Activated CD8-positive, alpha-beta memory T cell treated with anti-CD3 and anti-CD28 coated beads, Interleukin-2, amount 10 ng/mL, durations not matched to agents 7 days and 5 days (primary cell): ENCODE measurements at regions not wholly inside any gene's neighbourhood (a gene's known extent, or its start where the extent isn't known, plus 50 kb on each side); places are given as distances from the start of the nearest gene placed in this dataset.

Source experiments
- ATAC-seq: fragments of 150-1000 bp; cut with Tn5 transposase; one replicate; pipeline ENCODE4 v1.10.0; 2021; ENCODE audit warnings: moderate library complexity
- CTCF ChIA-PET: fragments of 350-600 bp; sonication (Branson Sonifier 250); formaldehyde crosslinking; loops from one replicate; lab custom pipeline; 2021; ENCODE audit warnings: antibody characterized with exemption; lab: Charles Lee
- DNase-seq: peaks from one replicate; pipeline ENCODE4 v3.0.0-alpha.2; 2020
- H3K27ac Mint-ChIP-seq: one replicate; pipeline ENCODE4 v1.8.0; 2021; ENCODE audit warnings: mild to moderate bottlenecking, mixed read lengths
- H3K27me3 Mint-ChIP-seq: one replicate; pipeline ENCODE4 v1.8.0; 2021; ENCODE audit warnings: mixed read lengths
- H3K36me3 Mint-ChIP-seq: one replicate; pipeline ENCODE4 v1.8.0; 2021; ENCODE audit warnings: mild to moderate bottlenecking, mixed read lengths
- H3K4me1 Mint-ChIP-seq: one replicate; pipeline ENCODE4 v1.8.0; 2021; ENCODE audit warnings: mixed read lengths
- H3K4me3 Mint-ChIP-seq: one replicate; pipeline ENCODE4 v1.8.0; 2021; ENCODE audit warnings: mild to moderate bottlenecking, moderate library complexity, mixed read lengths
- H3K9me3 Mint-ChIP-seq: one replicate; pipeline ENCODE4 v1.8.0; 2022; ENCODE audit warnings: low read depth, mixed read lengths

DNA sequence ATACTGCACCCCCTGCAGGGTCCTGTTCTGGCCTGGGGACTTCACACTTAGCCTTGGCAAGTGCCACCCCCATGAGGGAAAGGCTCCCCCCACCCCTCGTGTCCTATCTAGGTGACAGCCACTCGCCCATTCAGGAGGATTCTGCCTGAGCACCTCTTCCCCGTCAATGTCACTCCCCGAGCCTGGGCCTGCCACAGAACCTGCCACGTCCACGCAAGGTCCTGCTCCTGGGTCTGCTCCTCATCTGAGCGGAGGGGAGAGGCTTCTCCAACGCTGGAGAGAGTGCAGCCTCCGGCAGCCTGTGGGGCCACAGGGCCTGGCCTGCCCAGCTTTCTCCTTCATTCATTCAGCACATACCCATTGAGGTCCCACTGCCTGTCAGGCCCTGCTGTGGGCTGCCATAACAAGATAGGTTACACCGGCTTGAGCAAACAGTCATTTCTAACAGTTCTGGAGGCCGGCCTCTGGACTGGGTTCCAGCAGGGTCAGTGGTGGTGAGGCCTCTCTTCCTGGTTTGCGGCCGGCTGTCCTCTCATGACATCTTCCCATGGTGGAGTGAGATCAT is 92.0 kb upstream of the RET start:
- no peaks in the 10 kb centered on the region for H3K36me3 Mint-ChIP-seq
- H3K27ac Mint-ChIP-seq = no peak overlapping the region
- no peaks in the 10 kb centered on the region for H3K27me3 Mint-ChIP-seq
- CTCF ChIA-PET = no interaction called here
- ATAC-seq (no peak), DNase-seq (peak; percentile 28)
- no peaks in the 10 kb centered on the region for H3K9me3 Mint-ChIP-seq
- no peak overlapping the region for H3K4me3 Mint-ChIP-seq
- H3K4me1 Mint-ChIP-seq = peaks cover 5% of the 10 kb centered on the region

DNA sequence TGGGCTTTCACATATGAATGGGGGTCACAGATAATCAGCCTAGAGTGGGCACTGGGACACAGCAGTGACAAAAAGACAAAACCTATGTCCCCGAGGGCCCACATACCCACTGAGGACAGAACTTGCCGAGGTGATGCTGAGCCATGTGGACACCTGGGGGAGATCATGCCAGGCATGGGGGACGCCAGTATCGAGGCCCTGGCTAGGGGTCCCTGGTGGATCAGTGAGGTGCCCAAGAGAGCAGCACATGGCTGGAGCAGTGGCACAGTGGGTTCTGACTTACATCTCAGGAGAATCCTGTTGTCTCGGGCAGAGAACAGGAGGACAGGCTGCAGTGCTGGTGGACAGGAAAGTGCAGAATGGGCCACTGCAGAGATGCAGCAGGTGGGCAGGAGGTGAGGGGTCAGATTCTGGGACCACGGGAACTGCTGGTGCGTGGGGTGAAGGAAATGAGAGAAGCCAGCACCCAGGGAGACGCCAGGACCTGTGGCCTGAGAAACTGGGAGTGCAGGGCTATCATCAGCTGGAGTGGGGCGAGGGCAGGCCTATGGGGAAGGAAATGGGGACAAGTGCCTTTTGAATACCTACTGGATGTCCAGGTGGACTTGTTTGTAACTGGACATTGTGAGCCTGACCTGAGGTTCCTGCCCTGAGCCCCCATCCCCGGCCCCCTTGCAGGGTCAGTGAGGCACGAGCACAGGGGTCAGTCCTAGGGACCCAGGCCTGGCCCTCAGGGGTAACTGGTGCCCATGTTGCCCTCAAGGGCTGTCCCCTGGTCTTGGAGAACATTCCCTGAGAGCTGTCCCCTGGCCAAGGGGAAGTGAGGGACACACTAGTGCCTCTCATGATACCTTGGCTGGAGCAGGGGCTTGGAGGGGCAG is 91.2 kb upstream of the RET start:
- CTCF ChIA-PET = interaction anchor here (1.2 kb wide), 1 partner anchor 25 kb away, joined by 3 read pairs; no protein-coding TSS in a partner anchor
- no peak overlapping the region for H3K4me3 Mint-ChIP-seq

DNA sequence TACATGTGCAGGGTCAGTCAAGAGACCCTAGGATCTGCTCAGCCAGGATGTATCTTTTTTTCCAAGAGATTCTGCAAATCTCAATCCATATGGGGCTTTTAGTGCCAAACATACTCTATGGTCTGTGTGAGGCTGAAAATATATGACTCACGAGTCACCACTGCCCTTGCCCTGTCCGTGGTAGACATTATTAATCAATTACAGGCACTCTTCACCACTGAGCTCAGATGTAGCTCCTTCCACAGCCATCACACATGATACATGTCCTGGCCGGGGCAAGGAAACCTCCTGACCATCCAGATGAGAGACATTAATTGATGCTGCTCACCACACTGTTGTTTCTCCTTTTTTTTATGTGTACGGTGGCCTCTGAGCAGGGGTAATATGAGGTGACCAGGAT is 90.2 kb upstream of the RET start:
- H3K27ac Mint-ChIP-seq = no peak overlapping the region
- no peaks in the 10 kb centered on the region for H3K27me3 Mint-ChIP-seq
- peaks cover 5% of the 10 kb centered on the region for H3K4me1 Mint-ChIP-seq
- no peaks in the 10 kb centered on the region for H3K9me3 Mint-ChIP-seq
- ATAC-seq (no peak), DNase-seq (no peak)
- H3K36me3 Mint-ChIP-seq = no peaks in the 10 kb centered on the region
- H3K4me3 Mint-ChIP-seq = no peak overlapping the region
- CTCF ChIA-PET = interaction anchor here (1.2 kb wide), 1 partner anchor 26 kb away, joined by 3 read pairs; no protein-coding TSS in a partner anchor

More for the DNA sequence above, 91.2 kb upstream of the RET start:
- Mint-ChIP-seq H3K9me3 (no peaks in the 10 kb centered on the region), H3K36me3 (no peaks in the 10 kb centered on the region), H3K27ac (no peak overlapping the region), H3K27me3 (no peaks in the 10 kb centered on the region), H3K4me1 (peaks cover 5% of the 10 kb centered on the region)
- DNase-seq = peak; percentile 21
- no peak for ATAC-seq

DNA sequence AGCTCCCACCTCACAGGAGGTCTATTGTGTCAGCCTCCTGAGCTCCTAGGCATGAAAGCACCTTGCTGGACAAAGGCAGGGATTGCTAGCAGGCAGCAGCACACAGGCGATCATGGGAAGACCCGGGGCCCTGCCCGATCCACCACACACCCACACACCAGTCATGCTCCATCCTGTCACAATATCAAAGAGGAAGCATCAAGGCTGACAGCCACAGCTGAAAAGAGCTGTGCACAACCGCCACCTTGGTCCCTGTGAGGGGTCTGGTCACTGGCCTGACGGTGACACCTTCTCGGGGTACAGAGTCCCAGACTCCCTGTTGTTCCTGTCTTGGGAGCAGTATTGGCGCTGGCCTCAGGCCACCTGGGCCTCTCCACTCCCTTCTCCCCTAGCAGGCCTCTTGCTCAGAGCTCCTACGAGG is 89.7 kb upstream of the RET start:
- Mint-ChIP-seq H3K27me3 (no peaks in the 10 kb centered on the region), H3K27ac (no peak overlapping the region), H3K9me3 (no peaks in the 10 kb centered on the region), H3K36me3 (no peaks in the 10 kb centered on the region), H3K4me1 (peaks cover 5% of the 10 kb centered on the region), H3K4me3 (no peak overlapping the region)
- DNase-seq = peak; percentile 27
- CTCF ChIA-PET = interaction anchor here (1.2 kb wide), 1 partner anchor 27 kb away, joined by 3 read pairs; no protein-coding TSS in a partner anchor
- ATAC-seq = no peak

- H3K27me3 Mint-ChIP-seq = no peaks in the 10 kb centered on the region
- H3K36me3 Mint-ChIP-seq = no peaks in the 10 kb centered on the region
- CTCF ChIA-PET = no interaction called here
- no peak overlapping the region for H3K27ac Mint-ChIP-seq
- peaks cover 5% of the 10 kb centered on the region for H3K4me1 Mint-ChIP-seq
- no peak for ATAC-seq
- no peak overlapping the region for H3K4me3 Mint-ChIP-seq
- DNase-seq = no peak
- H3K9me3 Mint-ChIP-seq = no peaks in the 10 kb centered on the region
These were observed 89.3 kb upstream of the RET start for GRCh38 chr10:42987575-42987974.

DNA sequence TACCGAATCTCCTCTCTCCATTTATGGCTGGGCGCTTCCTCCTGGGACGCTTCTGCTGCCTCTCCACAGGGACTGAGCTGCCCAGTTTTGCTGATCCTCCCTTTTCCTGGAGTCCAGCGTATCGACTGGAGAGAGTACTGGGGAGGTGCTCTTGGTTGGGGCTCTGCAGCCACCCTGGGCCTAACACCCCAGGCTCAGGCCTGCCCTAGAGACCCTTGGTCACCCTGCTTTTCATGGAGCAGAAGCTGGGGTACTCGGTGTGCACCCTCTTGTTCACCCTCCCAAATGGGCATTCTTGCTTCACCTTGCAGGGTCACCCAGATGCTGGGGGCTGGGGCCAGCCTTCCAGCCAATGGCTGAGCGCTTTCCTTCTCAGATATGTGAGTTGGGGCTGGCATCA is 88.8 kb upstream of the RET start:
- CTCF ChIA-PET = no interaction called here
- no peaks in the 10 kb centered on the region for H3K36me3 Mint-ChIP-seq
- H3K4me1 Mint-ChIP-seq = peaks cover 5% of the 10 kb centered on the region
- H3K4me3 Mint-ChIP-seq = no peak overlapping the region
- no peaks in the 10 kb centered on the region for H3K27me3 Mint-ChIP-seq
- DNase-seq = no peak
- no peak overlapping the region for H3K27ac Mint-ChIP-seq
- H3K9me3 Mint-ChIP-seq = no peaks in the 10 kb centered on the region
- ATAC-seq = no peak

- Mint-ChIP-seq H3K9me3 (no peaks in the 10 kb centered on the region), H3K4me1 (peaks cover 5% of the 10 kb centered on the region), H3K4me3 (no peak overlapping the region), H3K27me3 (no peaks in the 10 kb centered on the region), H3K36me3 (no peaks in the 10 kb centered on the region), H3K27ac (no peak overlapping the region)
- CTCF ChIA-PET = no interaction called here
- DNase-seq (peak; percentile 43), ATAC-seq (no peak)
These were observed 88.1 kb upstream of the RET start for GRCh38 chr10:42988517-42989395.

GRCh38 chr10:42989481-42989921 is 87.4 kb upstream of the RET start:
- Mint-ChIP-seq H3K27me3 (peaks cover 2% of the 10 kb centered on the region), H3K36me3 (no peaks in the 10 kb centered on the region), H3K9me3 (no peaks in the 10 kb centered on the region), H3K4me3 (no peak overlapping the region), H3K4me1 (peaks cover 5% of the 10 kb centered on the region), H3K27ac (no peak overlapping the region)
- CTCF ChIA-PET = no interaction called here
- DNase-seq = no peak
- ATAC-seq = no peak

GRCh38 chr10:42990016-42990720 is 86.7 kb upstream of the RET start:
- ATAC-seq = no peak
- peak; percentile 34 for DNase-seq
- H3K4me3 Mint-ChIP-seq = no peak overlapping the region
- H3K4me1 Mint-ChIP-seq = peaks cover 5% of the 10 kb centered on the region
- CTCF ChIA-PET = no interaction called here
- H3K36me3 Mint-ChIP-seq = no peaks in the 10 kb centered on the region
- no peak overlapping the region for H3K27ac Mint-ChIP-seq
- no peaks in the 10 kb centered on the region for H3K9me3 Mint-ChIP-seq
- H3K27me3 Mint-ChIP-seq = peaks cover 5% of the 10 kb centered on the region

DNA sequence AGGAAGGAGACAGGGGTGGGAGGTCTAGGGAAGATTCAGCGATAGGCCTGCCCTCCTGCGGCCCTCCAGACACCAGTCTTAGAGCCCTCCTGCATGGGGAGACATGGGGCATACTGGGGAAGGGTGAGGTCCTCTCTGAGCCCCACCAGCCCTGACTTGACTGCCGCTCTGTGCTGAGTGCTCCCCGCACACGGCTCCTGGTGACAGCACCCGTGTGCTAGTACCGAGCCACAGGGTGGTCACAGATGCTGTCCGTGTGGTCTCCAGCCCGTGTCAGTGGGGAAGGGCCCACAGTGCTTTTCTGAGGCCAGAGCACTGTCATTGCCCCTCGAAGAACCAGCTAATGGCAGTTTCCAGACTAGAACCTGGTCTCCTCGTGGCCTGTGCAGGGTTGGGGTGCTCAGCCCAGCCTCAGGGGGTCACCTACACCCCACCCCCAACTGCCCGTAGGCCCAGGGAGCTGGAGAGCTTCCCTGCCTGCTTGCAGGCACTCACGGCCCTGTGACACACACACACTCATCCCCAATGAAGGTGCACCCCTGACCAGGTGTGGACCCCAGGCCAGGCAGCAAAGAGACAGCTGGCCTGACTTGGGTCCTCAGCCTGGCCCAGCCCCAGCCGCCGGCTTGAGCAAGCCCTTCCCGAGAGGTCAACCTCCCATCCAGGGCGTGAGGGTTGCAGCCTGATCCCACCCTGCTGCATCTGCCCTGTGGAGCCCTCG is 86.0 kb upstream of the RET start:
- Mint-ChIP-seq H3K4me1 (peaks cover 5% of the 10 kb centered on the region), H3K9me3 (no peaks in the 10 kb centered on the region), H3K36me3 (no peaks in the 10 kb centered on the region), H3K27me3 (peaks cover 5% of the 10 kb centered on the region), H3K4me3 (no peak overlapping the region), H3K27ac (no peak overlapping the region)
- ATAC-seq (no peak), DNase-seq (peak; percentile 37)
- CTCF ChIA-PET = no interaction called here

DNA sequence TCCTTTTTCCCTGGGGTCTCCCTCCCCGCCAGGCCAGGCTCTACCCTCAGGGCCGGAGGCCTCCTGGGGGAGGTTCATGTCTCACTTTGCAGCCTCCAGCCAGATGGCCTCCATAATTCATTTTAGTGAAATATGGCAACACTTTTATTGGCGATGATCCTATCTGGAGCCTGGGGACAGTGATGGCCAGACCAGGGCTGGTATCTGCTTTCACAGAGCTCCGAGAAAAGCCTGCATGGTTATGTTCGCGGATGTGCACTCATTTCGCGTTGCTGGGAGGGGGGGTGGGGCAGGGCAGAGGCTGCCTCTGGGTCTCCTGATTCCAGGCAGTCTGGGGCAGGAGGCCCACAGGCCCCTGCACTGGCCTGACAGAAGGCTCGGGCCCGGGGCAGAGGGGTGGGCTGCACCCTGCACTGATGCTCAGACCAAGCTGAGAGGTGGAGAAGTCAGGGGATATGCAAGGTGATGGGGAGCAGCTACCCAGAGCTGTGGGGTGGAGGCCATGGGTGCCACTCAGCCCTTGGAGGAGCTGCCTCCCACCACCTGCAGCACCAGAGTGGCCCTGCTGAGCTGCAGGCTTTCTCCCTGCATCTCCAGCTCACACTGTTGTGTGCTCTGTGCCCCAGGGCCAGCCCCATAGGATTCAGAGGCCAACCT is 85.3 kb upstream of the RET start:
- H3K27ac Mint-ChIP-seq = no peak overlapping the region
- no peak overlapping the region for H3K4me3 Mint-ChIP-seq
- H3K4me1 Mint-ChIP-seq = peaks cover 5% of the 10 kb centered on the region
- H3K9me3 Mint-ChIP-seq = no peaks in the 10 kb centered on the region
- no peak for DNase-seq
- H3K36me3 Mint-ChIP-seq = no peaks in the 10 kb centered on the region
- CTCF ChIA-PET = no interaction called here
- peaks cover 5% of the 10 kb centered on the region for H3K27me3 Mint-ChIP-seq
- no peak for ATAC-seq
